HepG2 (cell line): ENCODE measurements at regions not wholly inside any gene's neighbourhood (a gene's known extent, or its start where the extent isn't known, plus 50 kb on each side); places are given as distances from the start of the nearest gene placed in this dataset.

Source experiments
- TEAD3 ChIP-seq: optimal IDR thresholded peaks from 2 replicates; pipeline ENCODE3; 2016; ENCODE audit warnings: borderline replicate concordance
- ZBTB21 ChIP-seq: sonication (generic); formaldehyde crosslinking; IDR thresholded peaks from 2 replicates; pipeline ENCODE4 v1.4.0; 2020; ENCODE audit warnings: missing genetic modification reagents
- ZNF230 ChIP-seq: sonication (generic); formaldehyde crosslinking; IDR thresholded peaks from 2 replicates; pipeline ENCODE4 v1.4.0; 2020; ENCODE audit warnings: mild to moderate bottlenecking, missing genetic modification reagents
- ZNF556 ChIP-seq: sonication (generic); formaldehyde crosslinking; IDR thresholded peaks from 2 replicates; pipeline ENCODE4 v1.4.0; 2020; ENCODE audit warnings: mild to moderate bottlenecking, missing genetic modification reagents, borderline replicate concordance
- TF ChIP-seq, protein P1 (sequence below): sonication (generic); formaldehyde crosslinking; IDR thresholded peaks from 2 replicates; pipeline ENCODE4 v1.4.0; 2020; ENCODE audit warnings: missing genetic modification reagents
- TF ChIP-seq, protein P2 (sequence below): IDR thresholded peaks from 2 replicates; pipeline ENCODE4 v1.6.1; 2012; ENCODE audit warnings: low read depth, low read length, improper control_type of control experiment
- TF ChIP-seq, protein P3 (sequence below), 2 experiments: fragments of 450-650 bp in 1 of 2; sonication (generic) in 1 of 2; formaldehyde crosslinking in 1 of 2; IDR thresholded peaks; 2 replicates each; pipeline versions ENCODE4 v1.6.1 to v1.8.0; 2016 to 2022; ENCODE audit warnings: antibody characterized with exemption in 1 of 2, mild to moderate bottlenecking in 1 of 2, missing genetic modification reagents in 1 of 2

DNA sequence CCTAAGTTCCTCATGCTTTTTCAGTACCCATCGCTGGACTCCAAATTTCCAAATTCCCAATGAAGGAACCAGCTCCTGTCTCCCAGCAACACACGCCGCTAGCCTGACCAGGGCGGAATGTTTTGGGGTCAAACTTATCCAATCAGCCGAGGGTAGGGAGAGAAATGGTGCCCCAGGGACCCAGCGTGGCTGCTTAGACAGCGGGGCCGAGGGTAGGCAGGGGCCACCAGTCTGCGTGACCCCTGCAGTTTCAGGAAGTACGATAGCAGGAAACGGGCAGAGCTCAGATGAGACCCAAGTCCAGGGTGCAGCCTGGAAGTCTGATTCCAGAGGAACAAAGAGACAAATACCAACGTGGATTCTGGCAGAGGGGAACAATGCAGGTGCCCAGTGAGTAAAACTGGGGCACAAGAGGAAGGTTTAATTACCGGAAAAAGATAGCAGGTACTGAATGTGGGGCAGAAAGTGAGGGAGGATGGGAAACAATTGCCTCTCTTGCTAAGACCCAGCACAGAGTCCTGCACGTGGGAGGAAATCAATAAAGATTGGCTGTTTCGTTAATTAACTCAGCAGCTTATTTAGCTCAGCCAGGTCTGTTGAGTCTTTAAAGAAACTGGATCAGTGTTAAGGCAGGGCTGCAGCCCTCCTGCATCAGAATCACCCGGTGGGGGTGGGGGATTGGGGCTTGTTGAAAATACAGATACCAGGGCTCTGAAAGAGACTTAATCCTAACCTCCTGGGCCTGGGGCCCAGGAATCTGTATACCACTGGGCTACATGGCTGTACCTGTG is 50.4 kb upstream of the NFE2L3 start (continued):
- TF ChIP-seq, protein P1, sequence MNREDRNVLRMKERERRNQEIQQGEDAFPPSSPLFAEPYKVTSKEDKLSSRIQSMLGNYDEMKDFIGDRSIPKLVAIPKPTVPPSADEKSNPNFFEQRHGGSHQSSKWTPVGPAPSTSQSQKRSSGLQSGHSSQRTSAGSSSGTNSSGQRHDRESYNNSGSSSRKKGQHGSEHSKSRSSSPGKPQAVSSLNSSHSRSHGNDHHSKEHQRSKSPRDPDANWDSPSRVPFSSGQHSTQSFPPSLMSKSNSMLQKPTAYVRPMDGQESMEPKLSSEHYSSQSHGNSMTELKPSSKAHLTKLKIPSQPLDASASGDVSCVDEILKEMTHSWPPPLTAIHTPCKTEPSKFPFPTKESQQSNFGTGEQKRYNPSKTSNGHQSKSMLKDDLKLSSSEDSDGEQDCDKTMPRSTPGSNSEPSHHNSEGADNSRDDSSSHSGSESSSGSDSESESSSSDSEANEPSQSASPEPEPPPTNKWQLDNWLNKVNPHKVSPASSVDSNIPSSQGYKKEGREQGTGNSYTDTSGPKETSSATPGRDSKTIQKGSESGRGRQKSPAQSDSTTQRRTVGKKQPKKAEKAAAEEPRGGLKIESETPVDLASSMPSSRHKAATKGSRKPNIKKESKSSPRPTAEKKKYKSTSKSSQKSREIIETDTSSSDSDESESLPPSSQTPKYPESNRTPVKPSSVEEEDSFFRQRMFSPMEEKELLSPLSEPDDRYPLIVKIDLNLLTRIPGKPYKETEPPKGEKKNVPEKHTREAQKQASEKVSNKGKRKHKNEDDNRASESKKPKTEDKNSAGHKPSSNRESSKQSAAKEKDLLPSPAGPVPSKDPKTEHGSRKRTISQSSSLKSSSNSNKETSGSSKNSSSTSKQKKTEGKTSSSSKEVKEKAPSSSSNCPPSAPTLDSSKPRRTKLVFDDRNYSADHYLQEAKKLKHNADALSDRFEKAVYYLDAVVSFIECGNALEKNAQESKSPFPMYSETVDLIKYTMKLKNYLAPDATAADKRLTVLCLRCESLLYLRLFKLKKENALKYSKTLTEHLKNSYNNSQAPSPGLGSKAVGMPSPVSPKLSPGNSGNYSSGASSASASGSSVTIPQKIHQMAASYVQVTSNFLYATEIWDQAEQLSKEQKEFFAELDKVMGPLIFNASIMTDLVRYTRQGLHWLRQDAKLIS (CRISPR knock-in tag), result no peak
- TF ChIP-seq ZNF230 (CRISPR knock-in tag), result no peak
- peak; percentile 48 for TF ChIP-seq TEAD3 (CRISPR knock-in tag)
- TF ChIP-seq, protein P2, sequence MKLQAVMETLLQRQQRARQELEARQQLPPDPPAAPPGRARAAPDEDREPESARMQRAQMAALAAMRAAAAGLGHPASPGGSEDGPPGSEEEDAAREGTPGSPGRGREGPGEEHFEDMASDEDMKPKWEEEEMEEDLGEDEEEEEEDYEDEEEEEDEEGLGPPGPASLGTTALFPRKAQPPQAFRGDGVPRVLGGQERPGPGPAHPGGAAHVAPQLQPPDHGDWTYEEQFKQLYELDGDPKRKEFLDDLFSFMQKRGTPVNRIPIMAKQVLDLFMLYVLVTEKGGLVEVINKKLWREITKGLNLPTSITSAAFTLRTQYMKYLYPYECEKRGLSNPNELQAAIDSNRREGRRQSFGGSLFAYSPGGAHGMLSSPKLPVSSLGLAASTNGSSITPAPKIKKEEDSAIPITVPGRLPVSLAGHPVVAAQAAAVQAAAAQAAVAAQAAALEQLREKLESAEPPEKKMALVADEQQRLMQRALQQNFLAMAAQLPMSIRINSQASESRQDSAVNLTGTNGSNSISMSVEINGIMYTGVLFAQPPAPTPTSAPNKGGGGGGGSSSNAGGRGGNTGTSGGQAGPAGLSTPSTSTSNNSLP, result no peak
- TF ChIP-seq, protein P3, sequence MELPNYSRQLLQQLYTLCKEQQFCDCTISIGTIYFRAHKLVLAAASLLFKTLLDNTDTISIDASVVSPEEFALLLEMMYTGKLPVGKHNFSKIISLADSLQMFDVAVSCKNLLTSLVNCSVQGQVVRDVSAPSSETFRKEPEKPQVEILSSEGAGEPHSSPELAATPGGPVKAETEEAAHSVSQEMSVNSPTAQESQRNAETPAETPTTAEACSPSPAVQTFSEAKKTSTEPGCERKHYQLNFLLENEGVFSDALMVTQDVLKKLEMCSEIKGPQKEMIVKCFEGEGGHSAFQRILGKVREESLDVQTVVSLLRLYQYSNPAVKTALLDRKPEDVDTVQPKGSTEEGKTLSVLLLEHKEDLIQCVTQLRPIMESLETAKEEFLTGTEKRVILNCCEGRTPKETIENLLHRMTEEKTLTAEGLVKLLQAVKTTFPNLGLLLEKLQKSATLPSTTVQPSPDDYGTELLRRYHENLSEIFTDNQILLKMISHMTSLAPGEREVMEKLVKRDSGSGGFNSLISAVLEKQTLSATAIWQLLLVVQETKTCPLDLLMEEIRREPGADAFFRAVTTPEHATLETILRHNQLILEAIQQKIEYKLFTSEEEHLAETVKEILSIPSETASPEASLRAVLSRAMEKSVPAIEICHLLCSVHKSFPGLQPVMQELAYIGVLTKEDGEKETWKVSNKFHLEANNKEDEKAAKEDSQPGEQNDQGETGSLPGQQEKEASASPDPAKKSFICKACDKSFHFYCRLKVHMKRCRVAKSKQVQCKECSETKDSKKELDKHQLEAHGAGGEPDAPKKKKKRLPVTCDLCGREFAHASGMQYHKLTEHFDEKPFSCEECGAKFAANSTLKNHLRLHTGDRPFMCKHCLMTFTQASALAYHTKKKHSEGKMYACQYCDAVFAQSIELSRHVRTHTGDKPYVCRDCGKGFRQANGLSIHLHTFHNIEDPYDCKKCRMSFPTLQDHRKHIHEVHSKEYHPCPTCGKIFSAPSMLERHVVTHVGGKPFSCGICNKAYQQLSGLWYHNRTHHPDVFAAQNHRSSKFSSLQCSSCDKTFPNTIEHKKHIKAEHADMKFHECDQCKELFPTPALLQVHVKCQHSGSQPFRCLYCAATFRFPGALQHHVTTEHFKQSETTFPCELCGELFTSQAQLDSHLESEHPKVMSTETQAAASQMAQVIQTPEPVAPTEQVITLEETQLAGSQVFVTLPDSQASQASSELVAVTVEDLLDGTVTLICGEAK (IDR thresholded peaks at IDR 0.05), result no peak
- TF ChIP-seq, protein P3 (CRISPR knock-in tag; IDR thresholded peaks at IDR 0.05), result no peak
- no peak for TF ChIP-seq ZBTB21
- TF ChIP-seq ZNF556 (CRISPR knock-in tag), result no peak
